OCI-LY7 (cell line): ENCODE measurements at regions not wholly inside any gene's neighbourhood (a gene's known extent, or its start where the extent isn't known, plus 50 kb on each side); places are given as distances from the start of the nearest gene placed in this dataset.

Experiments
- EZH2phosphoT487 ChIP-seq: fragments of 200-600 bp; sonication (generic); IDR thresholded peaks from 2 replicates; pipeline ENCODE4 v1.6.1; 2018; ENCODE audit warnings: low read depth, borderline replicate concordance, mild to moderate bottlenecking, mixed run types, antibody characterized with exemption, low read length, moderate library complexity, mixed read lengths
- TF ChIP-seq, protein P1 (sequence below): fragments of 200-600 bp; sonication (generic); conservative IDR thresholded peaks from 2 replicates; pipeline ENCODE4 v1.5.1; 2014; ENCODE audit warnings: mild to moderate bottlenecking, antibody characterized with exemption, low read length, moderate library complexity, mixed read lengths

- TF ChIP-seq, protein P1, sequence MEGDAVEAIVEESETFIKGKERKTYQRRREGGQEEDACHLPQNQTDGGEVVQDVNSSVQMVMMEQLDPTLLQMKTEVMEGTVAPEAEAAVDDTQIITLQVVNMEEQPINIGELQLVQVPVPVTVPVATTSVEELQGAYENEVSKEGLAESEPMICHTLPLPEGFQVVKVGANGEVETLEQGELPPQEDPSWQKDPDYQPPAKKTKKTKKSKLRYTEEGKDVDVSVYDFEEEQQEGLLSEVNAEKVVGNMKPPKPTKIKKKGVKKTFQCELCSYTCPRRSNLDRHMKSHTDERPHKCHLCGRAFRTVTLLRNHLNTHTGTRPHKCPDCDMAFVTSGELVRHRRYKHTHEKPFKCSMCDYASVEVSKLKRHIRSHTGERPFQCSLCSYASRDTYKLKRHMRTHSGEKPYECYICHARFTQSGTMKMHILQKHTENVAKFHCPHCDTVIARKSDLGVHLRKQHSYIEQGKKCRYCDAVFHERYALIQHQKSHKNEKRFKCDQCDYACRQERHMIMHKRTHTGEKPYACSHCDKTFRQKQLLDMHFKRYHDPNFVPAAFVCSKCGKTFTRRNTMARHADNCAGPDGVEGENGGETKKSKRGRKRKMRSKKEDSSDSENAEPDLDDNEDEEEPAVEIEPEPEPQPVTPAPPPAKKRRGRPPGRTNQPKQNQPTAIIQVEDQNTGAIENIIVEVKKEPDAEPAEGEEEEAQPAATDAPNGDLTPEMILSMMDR, result no peak
- no peak for TF ChIP-seq EZH2phosphoT487
Measured at GRCh38 chr5:39584927-39585326, 160.1 kb upstream of the DAB2 start.
